Gastroesophageal sphincter (tissue), 3 donors: ENCODE measurements at regions not wholly inside any gene's neighbourhood (a gene's known extent, or its start where the extent isn't known, plus 50 kb on each side); places are given as distances from the start of the nearest gene placed in this dataset.

Experiments
- EP300 ChIP-seq: sonication (generic); formaldehyde crosslinking; IDR thresholded peaks from one replicate; pipeline ENCODE4 v1.6.1; 2017; ENCODE audit warnings: antibody characterized with exemption, mild to moderate bottlenecking
- POLR2AphosphoS5 ChIP-seq: sonication (generic); formaldehyde crosslinking; IDR thresholded peaks from one replicate; pipeline ENCODE4 v1.6.1; 2017; ENCODE audit warnings: antibody characterized with exemption
- TF ChIP-seq, protein P1 (sequence below), 4 experiments: fragments of 200-600 bp in 2 of 4; fragments of 450-650 bp in 2 of 4; sonication (generic) in 1 of 4; IDR thresholded peaks; one replicate each; pipeline ENCODE4 v1.5.1; 2017 to 2019; ENCODE audit warnings: antibody characterized with exemption in 4 of 4, mild to moderate bottlenecking in 2 of 4, moderate library complexity in 2 of 4

DNA sequence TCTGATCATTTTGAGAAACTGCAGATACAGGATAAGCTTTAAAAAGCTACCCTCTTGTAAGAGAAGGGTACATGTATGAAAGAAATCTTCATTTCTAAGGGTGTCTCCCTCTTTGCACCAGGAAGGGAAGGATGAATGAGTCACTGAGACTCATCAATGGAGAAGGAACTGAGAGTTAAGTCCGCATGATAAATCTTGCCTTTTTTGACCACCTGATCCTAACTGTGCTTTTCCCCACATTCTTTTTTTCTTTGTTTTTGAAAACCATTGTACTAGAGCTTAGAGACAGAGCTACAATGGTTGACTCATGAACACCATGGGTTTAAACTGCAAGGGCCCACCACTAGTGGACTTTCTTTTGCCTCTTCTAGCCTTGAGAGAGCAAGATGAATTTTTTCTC, 353.0 kb upstream of the RGS17 start:
- TF ChIP-seq POLR2AphosphoS5, result no peak
- TF ChIP-seq, protein P1, sequence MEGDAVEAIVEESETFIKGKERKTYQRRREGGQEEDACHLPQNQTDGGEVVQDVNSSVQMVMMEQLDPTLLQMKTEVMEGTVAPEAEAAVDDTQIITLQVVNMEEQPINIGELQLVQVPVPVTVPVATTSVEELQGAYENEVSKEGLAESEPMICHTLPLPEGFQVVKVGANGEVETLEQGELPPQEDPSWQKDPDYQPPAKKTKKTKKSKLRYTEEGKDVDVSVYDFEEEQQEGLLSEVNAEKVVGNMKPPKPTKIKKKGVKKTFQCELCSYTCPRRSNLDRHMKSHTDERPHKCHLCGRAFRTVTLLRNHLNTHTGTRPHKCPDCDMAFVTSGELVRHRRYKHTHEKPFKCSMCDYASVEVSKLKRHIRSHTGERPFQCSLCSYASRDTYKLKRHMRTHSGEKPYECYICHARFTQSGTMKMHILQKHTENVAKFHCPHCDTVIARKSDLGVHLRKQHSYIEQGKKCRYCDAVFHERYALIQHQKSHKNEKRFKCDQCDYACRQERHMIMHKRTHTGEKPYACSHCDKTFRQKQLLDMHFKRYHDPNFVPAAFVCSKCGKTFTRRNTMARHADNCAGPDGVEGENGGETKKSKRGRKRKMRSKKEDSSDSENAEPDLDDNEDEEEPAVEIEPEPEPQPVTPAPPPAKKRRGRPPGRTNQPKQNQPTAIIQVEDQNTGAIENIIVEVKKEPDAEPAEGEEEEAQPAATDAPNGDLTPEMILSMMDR (IDR thresholded peaks at IDR 0.05), result no peak
- no peak for TF ChIP-seq EP300
